GM12872 (cell line): ENCODE measurements at regions not wholly inside any gene's neighbourhood (a gene's known extent, or its start where the extent isn't known, plus 50 kb on each side); places are given as distances from the start of the nearest gene placed in this dataset.

Experiments used
- CTCF ChIP-seq: IDR thresholded peaks from 3 replicates; pipeline ENCODE4 v1.5.1; 2011; ENCODE audit warnings: low read depth, mild to moderate bottlenecking, low read length, moderate library complexity; ENCODE audit not compliant: insufficient read depth

GRCh38 chr14:105891221-105891602 lies 364.8 kb downstream of the TMEM121 start:
- TF ChIP-seq CTCF: no peak

GRCh38 chr14:105891631-105892452 lies 365.5 kb downstream of the TMEM121 start:
- TF ChIP-seq CTCF: no peak

- no peak for TF ChIP-seq CTCF
Observed at GRCh38 chr14:105894125-105894977, 368.0 kb downstream of the TMEM121 start.

- TF ChIP-seq CTCF: no peak
Observed at GRCh38 chr14:105894978-105895881, 368.8 kb downstream of the TMEM121 start.

GRCh38 chr14:105897725-105898113 lies 371.3 kb downstream of the TMEM121 start:
- TF ChIP-seq CTCF: no peak

- no peak for TF ChIP-seq CTCF
Observed at GRCh38 chr14:105898482-105899010, 372.2 kb downstream of the TMEM121 start.

- no peak for TF ChIP-seq CTCF
Observed at GRCh38 chr14:105899071-105899641, 372.8 kb downstream of the TMEM121 start.
